ENCODE measurements at regions not wholly inside any gene's neighbourhood (a gene's known extent, or its start where the extent isn't known, plus 50 kb on each side); places are given as distances from the start of the nearest gene placed in this dataset.

DNA sequence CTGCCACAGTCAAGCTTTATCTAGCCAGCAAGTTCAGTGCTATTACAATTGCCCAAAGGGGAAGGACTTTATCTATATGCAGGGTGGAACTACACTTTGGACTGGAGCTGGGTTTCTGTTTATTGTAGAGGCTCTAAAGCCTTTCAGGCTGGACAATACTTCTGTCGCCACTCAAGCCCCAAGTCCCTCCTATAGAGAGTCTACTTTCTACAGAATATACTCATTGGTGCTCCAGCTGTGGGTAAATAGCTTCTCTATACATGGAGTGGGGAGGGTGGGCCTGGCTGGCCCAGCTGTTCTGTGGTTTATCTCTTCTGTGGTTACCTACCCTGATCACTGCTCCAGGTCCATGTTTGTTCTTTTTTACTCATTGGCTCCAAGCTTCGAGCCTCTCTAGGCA, 151.8 kb upstream of the MYLIP start:
- Mint-ChIP-seq H3K27ac (no peak overlapping the region), H3K27me3 (ENCODE audit: low read depth in 3 of 3) (peaks cover 0 to 4% (median 3%) of the 10 kb centered on the region in 3 donors), H3K9me3 (peaks cover 0 to 7% (median 6%) of the 10 kb centered on the region in 6 donors), H3K36me3 (peaks cover 4 to 11% (median 5%) of the 10 kb centered on the region in 3 donors), H3K4me3 (no peak overlapping the region), H3K4me1 (no peaks in the 10 kb centered on the region)
- DNase-seq, result no peak

DNA sequence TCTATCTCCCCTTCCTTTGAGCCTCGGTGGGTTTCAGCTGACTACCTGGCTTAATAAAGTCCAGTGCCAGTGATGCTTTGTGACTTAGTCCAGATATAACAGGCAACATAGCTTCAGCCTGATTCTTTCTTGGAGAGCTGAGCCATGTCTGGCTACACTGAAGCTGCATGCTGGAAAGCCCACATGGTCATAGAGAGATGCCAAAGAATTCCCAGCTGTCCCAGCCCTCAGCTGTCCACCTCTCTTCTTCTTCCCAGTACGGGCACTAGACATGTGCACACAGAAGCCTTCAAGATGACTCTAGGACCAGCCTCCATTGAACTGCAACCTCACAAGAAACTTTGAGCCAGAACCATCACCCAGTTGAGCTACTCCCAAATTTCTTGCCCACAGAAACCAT, 154.1 kb upstream of the MYLIP start:
- H3K27me3 Mint-ChIP-seq (ENCODE audit: low read depth in 3 of 3), result peaks cover 2 to 4% (median 3%) of the 10 kb centered on the region in 3 donors
- peaks cover 0 to 7% (median 6%) of the 10 kb centered on the region in 6 donors for H3K9me3 Mint-ChIP-seq
- no peak overlapping the region for H3K4me3 Mint-ChIP-seq
- H3K36me3 Mint-ChIP-seq, result peaks cover 4 to 7% (median 5%) of the 10 kb centered on the region in 3 donors
- no peak for DNase-seq
- H3K4me1 Mint-ChIP-seq, result no peaks in the 10 kb centered on the region
- H3K27ac Mint-ChIP-seq, result no peak overlapping the region

GRCh38 chr6:15970517-15970916, 158.4 kb upstream of the MYLIP start:
- no peaks in the 10 kb centered on the region for H3K4me1 Mint-ChIP-seq
- no peak overlapping the region for H3K4me3 Mint-ChIP-seq
- H3K27me3 Mint-ChIP-seq (ENCODE audit: low read depth in 3 of 3), result peaks cover 3 to 5% (median 4%) of the 10 kb centered on the region in 3 donors
- DNase-seq, result no peak
- H3K27ac Mint-ChIP-seq, result no peak overlapping the region
- H3K9me3 Mint-ChIP-seq, result peaks cover 0 to 7% (median 6%) of the 10 kb centered on the region in 6 donors
- peaks cover 4 to 7% (median 5%) of the 10 kb centered on the region in 3 donors for H3K36me3 Mint-ChIP-seq

- no peak for DNase-seq
- Mint-ChIP-seq H3K27ac (peak overlapping the region in 1 of 6 donors; percentile 4), H3K4me3 (no peak overlapping the region), H3K36me3 (peaks cover 4 to 7% (median 5%) of the 10 kb centered on the region in 3 donors), H3K9me3 (peaks cover 0 to 7% (median 6%) of the 10 kb centered on the region in 6 donors), H3K27me3 (ENCODE audit: low read depth in 3 of 3) (peaks cover 2 to 6% (median 3%) of the 10 kb centered on the region in 3 donors), H3K4me1 (no peaks in the 10 kb centered on the region)
Observed at GRCh38 chr6:15969236-15969778, 159.6 kb upstream of the MYLIP start.

DNA sequence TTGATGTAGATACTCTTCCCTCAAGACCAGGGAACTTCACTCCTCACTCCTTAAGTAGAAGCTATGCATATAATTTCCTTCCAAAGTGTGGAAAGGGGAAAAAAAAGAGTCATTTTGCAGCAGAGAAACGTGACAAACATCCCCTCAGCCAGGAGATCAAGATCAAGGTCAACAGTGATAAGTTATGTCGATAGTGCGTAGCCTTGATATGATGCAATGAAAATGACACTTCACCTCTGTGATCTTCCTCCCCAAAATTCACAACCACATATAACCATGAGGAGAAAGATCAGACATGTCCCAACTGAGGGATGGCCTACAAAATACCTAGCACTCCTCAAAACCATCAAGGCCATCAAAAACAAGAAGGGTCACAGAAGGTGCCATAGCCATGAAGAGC, 160.4 kb upstream of the MYLIP start:
- no peak overlapping the region for H3K27ac Mint-ChIP-seq
- DNase-seq, result no peak
- H3K36me3 Mint-ChIP-seq, result peaks cover 0 to 5% (median 0%) of the 10 kb centered on the region in 3 donors
- no peak overlapping the region for H3K4me3 Mint-ChIP-seq
- H3K4me1 Mint-ChIP-seq, result peaks cover 4 to 5% of the 10 kb centered on the region in 2 donors
- H3K9me3 Mint-ChIP-seq, result no peaks in the 10 kb centered on the region
- H3K27me3 Mint-ChIP-seq (ENCODE audit: low read depth in 3 of 3), result peaks cover 0 to 6% (median 3%) of the 10 kb centered on the region in 3 donors

DNA sequence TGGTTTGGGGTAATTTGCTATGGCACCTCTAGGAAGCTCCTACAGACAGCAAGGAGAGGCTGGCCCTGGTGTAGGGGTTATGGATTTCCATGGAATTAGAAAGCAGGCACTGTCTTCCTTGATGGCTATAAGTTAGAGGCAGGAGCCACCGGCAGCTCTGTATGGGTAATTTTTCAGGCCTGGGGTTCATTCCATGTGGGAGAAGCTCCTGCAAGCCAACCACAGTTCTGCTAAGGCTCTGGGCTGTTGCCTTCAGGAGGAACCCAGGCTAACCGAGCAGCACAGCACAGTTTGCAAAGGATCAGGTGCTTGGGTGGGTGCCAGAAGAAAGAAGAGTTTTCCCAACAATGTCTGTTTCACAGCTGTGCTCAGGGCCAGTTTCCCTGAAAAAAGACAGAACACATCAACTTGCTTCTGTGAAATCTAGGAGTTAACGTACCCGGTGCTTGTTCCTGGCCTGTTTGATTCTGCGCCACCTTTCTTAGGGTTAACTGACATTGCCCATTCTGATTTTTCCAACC, 162.8 kb upstream of the MYLIP start:
- H3K36me3 Mint-ChIP-seq, result peaks cover 0 to 5% (median 0%) of the 10 kb centered on the region in 3 donors
- H3K4me3 Mint-ChIP-seq, result no peak overlapping the region
- peaks cover 4 to 5% (median 4%) of the 10 kb centered on the region in 3 donors for H3K27me3 Mint-ChIP-seq (ENCODE audit: low read depth in 3 of 3)
- H3K9me3 Mint-ChIP-seq, result no peaks in the 10 kb centered on the region
- no peak overlapping the region for H3K27ac Mint-ChIP-seq
- peaks cover 21 to 30% of the 10 kb centered on the region in 2 donors for H3K4me1 Mint-ChIP-seq
- DNase-seq, result no peak

GRCh38 chr6:15962449-15962764, 166.5 kb upstream of the MYLIP start:
- peaks cover 0 to 5% (median 0%) of the 10 kb centered on the region in 3 donors for H3K36me3 Mint-ChIP-seq
- peaks cover 21 to 33% of the 10 kb centered on the region in 2 donors for H3K4me1 Mint-ChIP-seq
- peak; percentile 4 to 33 (median 22) for DNase-seq
- H3K27me3 Mint-ChIP-seq (ENCODE audit: low read depth in 3 of 3), result peaks cover 4 to 5% (median 4%) of the 10 kb centered on the region in 3 donors
- H3K4me3 Mint-ChIP-seq, result peak overlapping the region in 2 of 5 donors; percentile 0 to 37
- H3K9me3 Mint-ChIP-seq, result no peaks in the 10 kb centered on the region
- peak overlapping the region; percentile 16 to 79 (median 54) for H3K27ac Mint-ChIP-seq

DNA sequence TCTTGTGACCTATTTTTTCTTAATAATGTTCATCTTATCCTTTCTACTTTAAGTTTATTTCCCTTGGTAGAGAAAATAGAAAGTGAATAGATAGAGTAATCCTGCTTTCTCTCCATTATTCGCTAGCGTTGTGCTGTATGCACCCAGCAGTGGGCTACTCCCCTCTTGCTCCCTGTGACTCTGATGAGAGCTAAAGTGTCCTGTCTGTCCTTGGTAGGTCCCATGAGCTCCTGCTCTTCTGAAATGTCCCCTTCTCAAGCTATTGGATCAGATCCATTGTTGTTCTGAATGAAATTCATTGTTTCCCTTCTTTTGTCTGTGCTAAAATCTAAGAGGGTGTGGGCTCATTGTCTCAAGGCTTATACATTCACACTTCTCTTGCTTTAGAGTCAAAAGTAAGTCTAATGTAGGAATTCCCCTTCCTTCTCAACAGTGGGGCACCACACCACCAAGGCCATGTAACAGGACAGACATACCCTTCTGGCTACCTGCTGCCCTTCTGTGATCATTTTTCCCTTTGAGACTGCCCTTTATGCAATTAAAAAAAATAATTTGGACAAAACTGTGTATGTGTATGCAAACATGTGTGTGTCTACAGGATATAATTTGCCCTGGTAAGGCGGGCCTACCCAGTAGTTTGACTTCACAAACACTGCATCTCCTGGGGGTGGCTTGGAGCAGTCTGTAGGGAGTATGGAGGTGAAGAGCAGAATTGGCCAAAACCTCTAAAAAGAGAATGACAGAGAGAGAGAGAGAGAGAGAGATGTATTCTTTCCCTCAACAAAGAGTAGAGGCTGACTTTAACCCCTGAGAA, 167.0 kb upstream of the MYLIP start:
- H3K4me1 Mint-ChIP-seq, result peaks cover 21 to 36% of the 10 kb centered on the region in 2 donors
- peaks cover 4 to 5% (median 4%) of the 10 kb centered on the region in 3 donors for H3K27me3 Mint-ChIP-seq (ENCODE audit: low read depth in 3 of 3)
- H3K4me3 Mint-ChIP-seq, result peak overlapping the region in 3 of 5 donors; percentile 0 to 37 (median 4)
- no peaks in the 10 kb centered on the region for H3K9me3 Mint-ChIP-seq
- DNase-seq, result no peak
- H3K27ac Mint-ChIP-seq, result peak overlapping the region; percentile 32 to 80 (median 65)
- peaks cover 0 to 5% (median 0%) of the 10 kb centered on the region in 3 donors for H3K36me3 Mint-ChIP-seq

DNA sequence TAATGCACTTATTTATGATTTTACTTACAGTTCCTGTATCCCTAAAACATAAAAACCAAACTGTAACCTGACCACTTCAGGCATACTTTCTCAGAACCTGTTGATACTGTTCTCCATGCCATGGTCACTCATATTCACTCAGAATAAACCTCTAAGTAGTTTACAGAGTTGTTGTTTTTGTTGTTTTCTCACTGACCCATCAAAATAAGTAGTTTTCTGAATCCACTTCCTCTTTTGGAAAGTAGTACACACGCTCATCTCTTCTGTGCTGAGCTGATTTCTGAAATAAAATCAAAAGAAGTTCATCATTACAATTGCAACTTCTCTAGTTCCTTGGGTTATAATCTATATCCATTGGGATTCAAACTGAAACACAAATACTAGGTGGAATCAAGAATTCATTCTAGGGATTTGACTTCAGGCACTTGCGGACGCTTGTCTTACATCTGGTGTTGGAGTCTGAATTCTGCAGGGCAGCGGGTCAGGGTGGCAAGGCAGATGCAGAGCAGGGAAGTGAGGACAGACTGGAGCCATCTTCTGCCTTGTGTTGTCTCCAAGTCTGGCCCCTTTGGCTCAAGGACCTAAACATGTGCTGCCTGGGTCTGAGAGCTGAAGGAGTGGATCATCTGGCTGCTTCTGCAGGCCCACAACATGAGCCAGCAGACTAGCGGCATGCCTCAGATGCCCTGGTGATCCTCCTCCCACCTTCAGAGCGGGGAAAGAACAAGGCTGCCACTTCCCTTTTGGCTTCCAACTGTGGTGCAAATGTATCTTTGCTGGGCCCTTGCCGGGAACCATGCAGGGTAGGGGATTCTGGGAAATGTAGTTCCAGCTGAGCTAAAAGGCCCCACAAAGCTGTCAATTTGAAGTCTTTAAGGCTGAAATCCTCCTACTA, 167.9 kb upstream of the MYLIP start:
- peaks cover 25 to 44% of the 10 kb centered on the region in 2 donors for H3K4me1 Mint-ChIP-seq
- DNase-seq, result no peak
- H3K4me3 Mint-ChIP-seq, result no peak overlapping the region
- peaks cover 0 to 5% (median 0%) of the 10 kb centered on the region in 3 donors for H3K36me3 Mint-ChIP-seq
- no peak overlapping the region for H3K27ac Mint-ChIP-seq
- H3K9me3 Mint-ChIP-seq, result no peaks in the 10 kb centered on the region
- peaks cover 2 to 7% (median 4%) of the 10 kb centered on the region in 3 donors for H3K27me3 Mint-ChIP-seq (ENCODE audit: low read depth in 3 of 3)

GRCh38 chr6:15957655-15958169, 171.2 kb upstream of the MYLIP start:
- Mint-ChIP-seq H3K36me3 (no peaks in the 10 kb centered on the region), H3K4me1 (peaks cover 18 to 46% of the 10 kb centered on the region in 2 donors), H3K4me3 (no peak overlapping the region), H3K27ac (no peak overlapping the region), H3K27me3 (ENCODE audit: low read depth in 3 of 3) (peaks cover 0 to 8% (median 7%) of the 10 kb centered on the region in 3 donors), H3K9me3 (no peaks in the 10 kb centered on the region)
- no peak for DNase-seq

DNA sequence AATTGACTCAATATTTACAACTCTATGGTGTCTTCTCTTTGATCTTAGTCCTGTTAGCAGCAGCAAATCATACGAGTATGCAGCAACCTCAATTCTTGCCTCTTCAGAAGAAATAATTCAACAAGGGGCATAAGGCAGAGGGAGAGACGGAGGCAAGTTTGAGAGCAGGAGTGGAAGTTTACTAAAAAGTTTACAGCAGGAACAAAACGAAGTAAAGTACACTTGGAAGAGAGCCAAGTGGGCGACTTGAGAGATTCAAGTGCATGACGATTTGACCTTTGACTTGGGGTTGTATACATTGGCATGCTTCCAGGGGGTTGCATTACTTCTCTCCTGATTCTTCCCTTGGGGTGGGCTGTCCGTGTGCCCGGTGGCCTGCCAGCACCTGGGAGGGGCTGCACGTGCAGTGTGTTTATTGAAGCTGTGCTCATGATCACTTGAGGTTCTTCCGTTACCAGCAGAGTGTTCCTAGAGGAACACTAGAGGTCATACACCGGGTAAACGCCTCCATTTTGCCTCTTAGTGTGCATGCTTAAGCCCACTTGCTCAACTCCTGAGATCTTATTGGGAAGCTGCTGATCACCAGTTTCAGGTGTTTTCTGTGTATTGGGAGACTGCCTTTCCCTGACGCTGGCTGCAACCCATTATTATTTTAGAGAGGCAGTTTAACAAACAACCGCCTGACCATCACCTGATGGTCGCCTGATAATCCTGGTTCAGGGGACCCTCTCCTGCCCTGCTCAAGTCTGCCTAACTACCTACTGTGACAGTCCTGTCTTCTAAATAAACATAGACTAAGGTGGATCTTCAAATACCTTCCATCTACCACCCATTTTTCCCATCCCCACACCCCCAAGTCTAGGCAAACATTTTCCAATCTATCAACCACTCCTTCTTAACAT, 172.4 kb upstream of the MYLIP start:
- no peak overlapping the region for H3K27ac Mint-ChIP-seq
- H3K36me3 Mint-ChIP-seq, result no peaks in the 10 kb centered on the region
- H3K4me3 Mint-ChIP-seq, result no peak overlapping the region
- peaks cover 11 to 46% of the 10 kb centered on the region in 2 donors for H3K4me1 Mint-ChIP-seq
- H3K27me3 Mint-ChIP-seq (ENCODE audit: low read depth in 3 of 3), result peaks cover 0 to 4% (median 2%) of the 10 kb centered on the region in 3 donors
- no peaks in the 10 kb centered on the region for H3K9me3 Mint-ChIP-seq
- no peak for DNase-seq

DNA sequence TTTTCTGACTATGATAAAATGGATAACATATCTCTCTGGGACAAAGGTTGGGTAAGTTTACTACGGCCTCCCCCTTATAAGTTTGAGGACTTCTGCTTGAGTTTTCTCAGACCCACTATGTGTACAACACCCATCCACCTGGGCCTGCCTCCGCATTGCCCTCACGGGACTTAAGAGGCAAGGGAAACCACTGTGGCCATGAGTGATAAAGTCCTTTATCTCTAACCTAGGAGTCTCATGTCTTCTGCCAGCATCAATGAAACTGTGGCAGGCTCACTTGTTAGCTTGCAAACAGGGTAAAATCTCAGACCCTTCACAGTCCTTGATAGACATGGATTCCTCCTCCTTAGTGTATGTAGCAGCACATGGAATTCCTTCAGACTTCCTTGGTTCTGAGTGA, 173.4 kb upstream of the MYLIP start:
- Mint-ChIP-seq H3K4me3 (no peak overlapping the region), H3K27me3 (ENCODE audit: low read depth in 3 of 3) (peaks cover 0 to 4% (median 4%) of the 10 kb centered on the region in 3 donors), H3K9me3 (no peaks in the 10 kb centered on the region), H3K27ac (no peak overlapping the region), H3K4me1 (peaks cover 11 to 38% of the 10 kb centered on the region in 2 donors), H3K36me3 (no peaks in the 10 kb centered on the region)
- no peak for DNase-seq
